ENCODE measurements at regions not wholly inside any gene's neighbourhood (a gene's known extent, or its start where the extent isn't known, plus 50 kb on each side); places are given as distances from the start of the nearest gene placed in this dataset.

- Histone ChIP-seq H3K36me3 (ENCODE audit: insufficient read depth, low read length) (no peaks in the 10 kb centered on the region), H3K4me1 (ENCODE audit: insufficient read depth, low read length) (no peaks in the 10 kb centered on the region), H3K27me3 (ENCODE audit: insufficient read depth, low read length, poor library complexity, severe bottlenecking) (no peaks in the 10 kb centered on the region), H3K9me3 (ENCODE audit: low read length) (no peaks in the 10 kb centered on the region), H3K27ac (ENCODE audit: low read depth, low read length) (no peak overlapping the region), H3K4me3 (ENCODE audit: low read length) (no peak overlapping the region)
- Mint-ChIP-seq H3K9me3 (no peaks in the 10 kb centered on the region), H3K4me3 (no peak overlapping the region), H3K27me3 (peaks cover 6 to 9% of the 10 kb centered on the region in 2 donors), H3K36me3 (peaks cover 0 to 1% (median 0%) of the 10 kb centered on the region in 3 donors), H3K27ac (no peak overlapping the region), H3K4me1 (peaks cover 4 to 11% (median 9%) of the 10 kb centered on the region in 3 donors)
- POLR2A ChIA-PET: no interaction called here
- DNase-seq: no peak
- CTCF ChIA-PET: no interaction called here
Measured at GRCh38 chr15:39482459-39482858, 98.4 kb upstream of the THBS1 start.

GRCh38 chr15:39486621-39487457 is 94.0 kb upstream of the THBS1 start:
- Mint-ChIP-seq H3K4me3 (no peak overlapping the region), H3K9me3 (no peaks in the 10 kb centered on the region), H3K27ac (no peak overlapping the region), H3K36me3 (peaks cover 0 to 2% (median 0%) of the 10 kb centered on the region in 3 donors), H3K27me3 (peaks cover 3% of the 10 kb centered on the region in 2 donors), H3K4me1 (no peaks in the 10 kb centered on the region)
- H3K27me3 ChIP-seq (ENCODE audit: insufficient read depth, low read length, poor library complexity, severe bottlenecking): no peaks in the 10 kb centered on the region
- DNase-seq: no peak
- no peak overlapping the region for H3K27ac ChIP-seq (ENCODE audit: low read depth, low read length)
- H3K4me1 ChIP-seq (ENCODE audit: insufficient read depth, low read length): no peaks in the 10 kb centered on the region
- no peaks in the 10 kb centered on the region for H3K36me3 ChIP-seq (ENCODE audit: insufficient read depth, low read length)
- POLR2A ChIA-PET: interaction anchor here (0.6 kb wide), 1 partner anchor 1252 kb away, joined by 6 read pairs; no protein-coding TSS in a partner anchor
- CTCF ChIA-PET: interaction anchor here (1.4 kb wide), 1 partner anchor 12 kb away, joined by 3 read pairs; no protein-coding TSS in a partner anchor
- no peaks in the 10 kb centered on the region for H3K9me3 ChIP-seq (ENCODE audit: low read length)
- H3K4me3 ChIP-seq (ENCODE audit: low read length): no peak overlapping the region

- Mint-ChIP-seq H3K36me3 (peaks cover 0 to 2% (median 0%) of the 10 kb centered on the region in 3 donors), H3K27me3 (peaks cover 3 to 4% of the 10 kb centered on the region in 2 donors), H3K4me3 (no peak overlapping the region), H3K27ac (no peak overlapping the region), H3K4me1 (no peaks in the 10 kb centered on the region), H3K9me3 (no peaks in the 10 kb centered on the region)
- H3K4me3 ChIP-seq (ENCODE audit: low read length): no peak overlapping the region
- DNase-seq: no peak
- no peak overlapping the region for H3K27ac ChIP-seq (ENCODE audit: low read depth, low read length)
- ChIA-PET CTCF (interaction anchor here (1.4 kb wide), 1 partner anchor 11 kb away, joined by 3 read pairs; no protein-coding TSS in a partner anchor), POLR2A (no interaction called here)
- H3K36me3 ChIP-seq (ENCODE audit: insufficient read depth, low read length): no peaks in the 10 kb centered on the region
- H3K9me3 ChIP-seq (ENCODE audit: low read length): no peaks in the 10 kb centered on the region
- H3K4me1 ChIP-seq (ENCODE audit: insufficient read depth, low read length): no peaks in the 10 kb centered on the region
- no peaks in the 10 kb centered on the region for H3K27me3 ChIP-seq (ENCODE audit: insufficient read depth, low read length, poor library complexity, severe bottlenecking)
Measured at GRCh38 chr15:39487458-39487735, 93.5 kb upstream of the THBS1 start.

DNA sequence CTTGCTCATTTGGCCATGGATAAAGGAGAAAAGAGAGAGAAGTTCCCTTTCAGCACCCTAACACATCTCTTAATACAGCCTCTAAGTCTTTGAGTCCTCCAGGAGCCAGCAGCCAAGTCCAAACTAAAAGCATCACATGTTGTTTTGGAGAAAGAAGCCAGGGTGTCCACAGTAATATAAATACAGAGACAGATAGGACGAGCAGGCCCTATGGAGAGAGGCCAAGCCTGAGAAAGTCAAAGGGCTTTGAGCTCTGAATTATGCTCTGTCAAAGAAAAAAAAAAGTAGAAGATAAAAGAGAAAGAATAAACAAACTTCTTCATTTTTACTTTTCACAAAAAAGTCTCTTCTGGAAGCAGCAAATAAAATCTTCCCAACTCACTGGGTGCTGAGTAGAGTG is 92.4 kb upstream of the THBS1 start:
- CTCF ChIA-PET: no interaction called here
- Mint-ChIP-seq H3K36me3 (peaks cover 0 to 2% (median 0%) of the 10 kb centered on the region in 3 donors), H3K27ac (no peak overlapping the region), H3K4me1 (no peaks in the 10 kb centered on the region), H3K9me3 (no peaks in the 10 kb centered on the region), H3K27me3 (peaks cover 3 to 7% of the 10 kb centered on the region in 2 donors), H3K4me3 (no peak overlapping the region)
- POLR2A ChIA-PET: no interaction called here
- no peaks in the 10 kb centered on the region for H3K9me3 ChIP-seq (ENCODE audit: low read length)
- no peaks in the 10 kb centered on the region for H3K36me3 ChIP-seq (ENCODE audit: insufficient read depth, low read length)
- H3K4me1 ChIP-seq (ENCODE audit: insufficient read depth, low read length): no peaks in the 10 kb centered on the region
- H3K4me3 ChIP-seq (ENCODE audit: low read length): no peak overlapping the region
- no peak overlapping the region for H3K27ac ChIP-seq (ENCODE audit: low read depth, low read length)
- H3K27me3 ChIP-seq (ENCODE audit: insufficient read depth, low read length, poor library complexity, severe bottlenecking): no peaks in the 10 kb centered on the region
- no peak for DNase-seq

DNA sequence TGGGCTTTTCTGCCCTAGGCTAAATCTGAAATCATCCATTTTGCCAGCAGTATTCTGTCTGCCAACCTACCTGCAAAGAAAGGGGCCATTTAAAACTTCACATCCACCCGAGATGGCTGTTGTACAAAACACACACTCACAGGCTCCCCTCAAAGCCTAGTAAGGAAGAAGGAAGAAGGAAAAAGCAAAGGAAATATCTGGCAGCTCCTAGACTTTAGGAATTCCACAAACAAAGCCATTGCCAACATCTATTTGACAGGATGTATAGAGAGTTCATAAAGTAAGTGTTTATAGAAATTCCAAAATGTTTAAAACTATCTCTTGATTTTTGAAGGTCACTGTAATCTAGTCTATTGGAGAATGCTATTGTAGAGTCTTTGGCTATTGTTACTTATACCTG is 91.9 kb upstream of the THBS1 start:
- H3K27ac ChIP-seq (ENCODE audit: low read depth, low read length): no peak overlapping the region
- H3K4me1 ChIP-seq (ENCODE audit: insufficient read depth, low read length): no peaks in the 10 kb centered on the region
- no peaks in the 10 kb centered on the region for H3K27me3 ChIP-seq (ENCODE audit: insufficient read depth, low read length, poor library complexity, severe bottlenecking)
- ChIA-PET CTCF (no interaction called here), POLR2A (no interaction called here)
- H3K9me3 Mint-ChIP-seq: no peaks in the 10 kb centered on the region
- H3K36me3 ChIP-seq (ENCODE audit: insufficient read depth, low read length): no peaks in the 10 kb centered on the region
- peaks cover 0 to 2% (median 0%) of the 10 kb centered on the region in 3 donors for H3K36me3 Mint-ChIP-seq
- H3K4me3 ChIP-seq (ENCODE audit: low read length): no peak overlapping the region
- H3K4me1 Mint-ChIP-seq: no peaks in the 10 kb centered on the region
- no peak overlapping the region for H3K4me3 Mint-ChIP-seq
- H3K27me3 Mint-ChIP-seq: peaks cover 3 to 7% of the 10 kb centered on the region in 2 donors
- no peaks in the 10 kb centered on the region for H3K9me3 ChIP-seq (ENCODE audit: low read length)
- DNase-seq: no peak
- H3K27ac Mint-ChIP-seq: no peak overlapping the region

- ChIA-PET CTCF (no interaction called here), POLR2A (no interaction called here)
- H3K4me1 ChIP-seq (ENCODE audit: insufficient read depth, low read length): no peaks in the 10 kb centered on the region
- Mint-ChIP-seq H3K4me3 (no peak overlapping the region), H3K27me3 (peaks cover 0 to 17% of the 10 kb centered on the region in 2 donors), H3K36me3 (peaks cover 0 to 2% (median 0%) of the 10 kb centered on the region in 3 donors), H3K27ac (no peak overlapping the region), H3K4me1 (peaks cover 0 to 3% (median 0%) of the 10 kb centered on the region in 3 donors), H3K9me3 (no peaks in the 10 kb centered on the region)
- DNase-seq: no peak
- no peaks in the 10 kb centered on the region for H3K36me3 ChIP-seq (ENCODE audit: insufficient read depth, low read length)
- H3K4me3 ChIP-seq (ENCODE audit: low read length): no peak overlapping the region
- H3K27me3 ChIP-seq (ENCODE audit: insufficient read depth, low read length, poor library complexity, severe bottlenecking): no peaks in the 10 kb centered on the region
- no peak overlapping the region for H3K27ac ChIP-seq (ENCODE audit: low read depth, low read length)
- H3K9me3 ChIP-seq (ENCODE audit: low read length): no peaks in the 10 kb centered on the region
Measured at GRCh38 chr15:39491115-39491885, 89.6 kb upstream of the THBS1 start.

DNA sequence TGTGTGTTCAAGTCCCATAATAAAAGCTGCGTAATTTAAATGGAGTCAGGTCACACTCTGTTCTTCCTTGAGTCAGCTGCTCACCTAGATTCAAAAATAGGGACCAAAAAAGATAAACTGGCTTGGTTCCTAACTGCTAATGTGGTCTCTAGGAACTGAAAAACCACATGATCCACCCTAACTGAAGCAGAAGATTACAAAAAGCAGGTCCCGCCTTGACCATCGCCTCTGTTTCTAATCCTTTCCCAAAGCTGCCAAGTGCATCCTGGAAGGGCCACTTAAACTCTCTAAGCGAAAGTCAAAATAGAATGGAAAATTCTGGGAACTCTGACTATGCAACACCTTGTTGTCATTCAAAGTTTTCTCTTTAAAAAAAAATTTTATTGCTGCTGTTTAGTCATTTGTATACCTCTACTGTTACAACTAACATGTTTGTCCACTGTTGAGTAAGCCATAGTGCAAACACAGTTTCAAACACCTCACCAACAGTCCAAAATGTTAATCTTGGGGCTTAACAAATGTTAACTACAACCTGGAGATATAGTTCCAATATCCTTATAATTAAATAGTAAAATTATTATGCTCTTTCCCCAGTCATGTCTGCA is 88.9 kb upstream of the THBS1 start:
- H3K27ac Mint-ChIP-seq: no peak overlapping the region
- Histone ChIP-seq H3K9me3 (ENCODE audit: low read length) (no peaks in the 10 kb centered on the region), H3K4me1 (ENCODE audit: insufficient read depth, low read length) (no peaks in the 10 kb centered on the region), H3K27ac (ENCODE audit: low read depth, low read length) (no peak overlapping the region), H3K27me3 (ENCODE audit: insufficient read depth, low read length, poor library complexity, severe bottlenecking) (no peaks in the 10 kb centered on the region), H3K36me3 (ENCODE audit: insufficient read depth, low read length) (no peaks in the 10 kb centered on the region), H3K4me3 (ENCODE audit: low read length) (no peak overlapping the region)
- DNase-seq: no peak
- H3K4me1 Mint-ChIP-seq: peaks cover 0 to 3% (median under 1%) of the 10 kb centered on the region in 3 donors
- POLR2A ChIA-PET: no interaction called here
- H3K36me3 Mint-ChIP-seq: peaks cover 0 to 2% (median 0%) of the 10 kb centered on the region in 3 donors
- CTCF ChIA-PET: no interaction called here
- H3K9me3 Mint-ChIP-seq: no peaks in the 10 kb centered on the region
- peaks cover 2 to 22% of the 10 kb centered on the region in 2 donors for H3K27me3 Mint-ChIP-seq
- H3K4me3 Mint-ChIP-seq: no peak overlapping the region
